ENCODE measurements at regions not wholly inside any gene's neighbourhood (a gene's known extent, or its start where the extent isn't known, plus 50 kb on each side); places are given as distances from the start of the nearest gene placed in this dataset.

DNA sequence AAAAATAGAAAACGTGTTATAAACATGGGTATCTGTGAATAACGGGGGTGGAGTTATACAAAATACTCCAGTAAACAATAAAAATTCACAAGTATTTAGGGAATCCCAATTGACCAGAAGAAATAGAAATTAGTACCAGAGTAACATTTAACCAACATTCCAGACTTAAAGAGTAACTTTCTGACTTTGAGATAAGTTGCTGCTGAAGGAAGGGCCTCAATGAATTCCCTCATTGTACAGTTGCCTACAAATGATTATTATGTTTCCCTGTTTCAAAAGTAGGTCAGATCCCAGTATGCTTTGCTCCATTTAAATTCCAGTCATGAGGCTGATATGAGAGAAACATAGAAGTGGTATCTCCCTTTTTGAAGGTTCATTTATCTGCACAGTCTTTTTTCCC is 88.3 kb upstream of the KCNH7 start:
- peaks cover 26% of the 10 kb centered on the region in 2 experiments for H3K4me1 ChIP-seq (ENCODE audit: control insufficient read depth in 1 of 2, insufficient read depth in 1 of 2, low read depth in 1 of 2, low read length in 1 of 2)
- TF ChIP-seq, protein P1, sequence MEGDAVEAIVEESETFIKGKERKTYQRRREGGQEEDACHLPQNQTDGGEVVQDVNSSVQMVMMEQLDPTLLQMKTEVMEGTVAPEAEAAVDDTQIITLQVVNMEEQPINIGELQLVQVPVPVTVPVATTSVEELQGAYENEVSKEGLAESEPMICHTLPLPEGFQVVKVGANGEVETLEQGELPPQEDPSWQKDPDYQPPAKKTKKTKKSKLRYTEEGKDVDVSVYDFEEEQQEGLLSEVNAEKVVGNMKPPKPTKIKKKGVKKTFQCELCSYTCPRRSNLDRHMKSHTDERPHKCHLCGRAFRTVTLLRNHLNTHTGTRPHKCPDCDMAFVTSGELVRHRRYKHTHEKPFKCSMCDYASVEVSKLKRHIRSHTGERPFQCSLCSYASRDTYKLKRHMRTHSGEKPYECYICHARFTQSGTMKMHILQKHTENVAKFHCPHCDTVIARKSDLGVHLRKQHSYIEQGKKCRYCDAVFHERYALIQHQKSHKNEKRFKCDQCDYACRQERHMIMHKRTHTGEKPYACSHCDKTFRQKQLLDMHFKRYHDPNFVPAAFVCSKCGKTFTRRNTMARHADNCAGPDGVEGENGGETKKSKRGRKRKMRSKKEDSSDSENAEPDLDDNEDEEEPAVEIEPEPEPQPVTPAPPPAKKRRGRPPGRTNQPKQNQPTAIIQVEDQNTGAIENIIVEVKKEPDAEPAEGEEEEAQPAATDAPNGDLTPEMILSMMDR (IDR thresholded peaks at IDR 0.05), result no peak
- no peaks in the 10 kb centered on the region for H3K9me3 ChIP-seq
- H3K4me3 ChIP-seq (ENCODE audit: low read depth in 1 of 2, low read length in 1 of 2), result no peak overlapping the region
- no peaks in the 10 kb centered on the region for H3K27me3 ChIP-seq
- H3K36me3 ChIP-seq, result no peaks in the 10 kb centered on the region
- no peak overlapping the region for H3K27ac ChIP-seq

DNA sequence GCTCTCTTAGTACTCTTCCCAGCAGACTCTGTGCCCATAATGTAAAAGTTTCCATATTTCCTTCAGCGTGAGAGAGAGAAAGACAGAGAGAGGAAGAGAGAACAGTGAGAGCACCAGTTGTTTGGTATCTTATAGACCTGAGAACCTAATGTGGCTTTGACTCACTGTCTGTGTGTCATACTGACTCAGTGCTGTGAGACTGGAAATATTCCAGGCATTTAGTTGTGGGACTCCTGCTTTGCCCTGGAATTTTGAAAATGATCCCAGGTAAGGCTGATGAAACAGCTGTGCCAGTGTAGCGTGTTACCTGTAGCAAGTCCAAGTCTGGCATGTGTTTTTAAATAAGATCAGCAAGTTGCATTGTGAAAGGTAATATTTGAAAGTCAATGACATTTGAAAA is 87.9 kb upstream of the KCNH7 start:
- no peaks in the 10 kb centered on the region for H3K36me3 ChIP-seq
- TF ChIP-seq, protein P1 (IDR thresholded peaks at IDR 0.05), result no peak
- H3K4me1 ChIP-seq (ENCODE audit: control insufficient read depth in 1 of 2, insufficient read depth in 1 of 2, low read depth in 1 of 2, low read length in 1 of 2), result peaks cover 26% of the 10 kb centered on the region in 2 experiments
- no peaks in the 10 kb centered on the region for H3K9me3 ChIP-seq
- no peak overlapping the region for H3K4me3 ChIP-seq (ENCODE audit: low read depth in 1 of 2, low read length in 1 of 2)
- H3K27ac ChIP-seq, result no peak overlapping the region
- no peaks in the 10 kb centered on the region for H3K27me3 ChIP-seq

DNA sequence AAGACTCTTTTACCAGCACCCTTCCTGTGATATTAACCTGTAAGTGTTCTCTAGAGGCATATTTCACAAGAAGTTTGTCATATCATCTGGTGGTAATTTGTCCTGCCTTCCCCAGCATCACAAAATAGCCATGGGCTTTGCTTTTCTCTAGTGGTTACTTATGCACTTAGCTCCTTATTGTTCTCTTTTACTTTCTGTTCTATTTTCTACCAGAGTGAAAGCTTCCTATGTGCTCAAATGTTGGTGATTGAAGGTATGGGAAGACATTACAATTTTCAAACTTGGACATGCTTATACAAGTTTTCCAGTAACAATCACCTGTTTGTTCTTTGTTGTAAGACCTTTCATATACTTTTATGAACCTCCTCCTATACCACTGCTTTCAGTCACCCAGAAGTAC is 87.0 kb upstream of the KCNH7 start:
- H3K4me3 ChIP-seq (ENCODE audit: low read depth in 1 of 2, low read length in 1 of 2), result no peak overlapping the region
- H3K9me3 ChIP-seq, result no peaks in the 10 kb centered on the region
- H3K27me3 ChIP-seq, result no peaks in the 10 kb centered on the region
- H3K4me1 ChIP-seq (ENCODE audit: control insufficient read depth in 1 of 2, insufficient read depth in 1 of 2, low read depth in 1 of 2, low read length in 1 of 2), result peaks cover 26% of the 10 kb centered on the region in 2 experiments
- TF ChIP-seq, protein P1 (IDR thresholded peaks at IDR 0.05), result no peak
- H3K27ac ChIP-seq, result no peak overlapping the region
- no peaks in the 10 kb centered on the region for H3K36me3 ChIP-seq

DNA sequence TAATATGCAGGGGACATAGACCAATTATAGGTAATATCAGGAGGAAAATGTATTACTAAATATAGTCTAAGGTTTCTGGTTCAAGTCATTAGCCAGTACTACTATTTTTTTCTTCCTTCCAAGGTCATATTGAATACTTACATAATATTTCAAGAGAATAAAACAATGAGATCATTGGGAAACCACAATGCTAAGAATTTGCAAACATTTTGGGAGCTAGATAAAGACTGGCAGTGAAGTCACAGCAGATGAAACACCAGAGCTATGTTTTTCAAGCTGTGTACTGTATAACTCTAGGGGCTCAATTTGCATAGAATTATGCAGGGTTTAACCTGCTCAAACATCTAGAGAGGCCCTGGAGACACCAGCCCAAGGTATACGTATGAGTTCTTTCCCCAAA is 80.5 kb upstream of the KCNH7 start:
- Histone ChIP-seq H3K27ac (no peak overlapping the region), H3K4me3 (ENCODE audit: low read depth in 1 of 2, low read length in 1 of 2) (no peak overlapping the region), H3K9me3 (no peaks in the 10 kb centered on the region), H3K4me1 (ENCODE audit: control insufficient read depth in 1 of 2, insufficient read depth in 1 of 2, low read depth in 1 of 2, low read length in 1 of 2) (peaks cover 18 to 20% of the 10 kb centered on the region in 2 experiments), H3K27me3 (no peaks in the 10 kb centered on the region), H3K36me3 (no peaks in the 10 kb centered on the region)
- TF ChIP-seq, protein P1 (IDR thresholded peaks at IDR 0.05), result no peak

DNA sequence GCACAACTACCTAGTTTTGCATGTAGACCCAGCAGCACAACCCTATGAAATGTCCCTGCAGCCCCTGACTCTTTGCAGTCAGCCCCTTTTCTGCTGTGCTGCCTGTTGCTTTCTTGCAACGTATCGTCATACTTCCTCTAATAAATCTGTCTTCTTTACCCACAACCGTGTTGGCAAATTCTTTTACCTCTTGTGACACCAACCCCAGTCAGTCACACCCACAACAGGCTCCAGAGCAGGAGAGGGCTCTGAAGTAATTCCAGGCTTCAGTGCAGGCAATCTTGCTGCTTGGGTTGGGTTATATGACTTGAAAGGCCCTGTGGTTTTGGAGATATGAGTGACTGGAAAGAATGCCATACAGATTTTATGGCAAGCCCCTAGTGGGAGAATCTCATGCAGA is 79.1 kb upstream of the KCNH7 start:
- TF ChIP-seq, protein P1 (IDR thresholded peaks at IDR 0.05), result no peak
- Histone ChIP-seq H3K36me3 (no peaks in the 10 kb centered on the region), H3K27ac (peak overlapping the region; percentile 51), H3K27me3 (no peaks in the 10 kb centered on the region), H3K4me3 (ENCODE audit: low read depth in 1 of 2, low read length in 1 of 2) (no peak overlapping the region), H3K9me3 (no peaks in the 10 kb centered on the region), H3K4me1 (ENCODE audit: control insufficient read depth in 1 of 2, insufficient read depth in 1 of 2, low read depth in 1 of 2, low read length in 1 of 2) (peaks cover 18 to 20% of the 10 kb centered on the region in 2 experiments)

DNA sequence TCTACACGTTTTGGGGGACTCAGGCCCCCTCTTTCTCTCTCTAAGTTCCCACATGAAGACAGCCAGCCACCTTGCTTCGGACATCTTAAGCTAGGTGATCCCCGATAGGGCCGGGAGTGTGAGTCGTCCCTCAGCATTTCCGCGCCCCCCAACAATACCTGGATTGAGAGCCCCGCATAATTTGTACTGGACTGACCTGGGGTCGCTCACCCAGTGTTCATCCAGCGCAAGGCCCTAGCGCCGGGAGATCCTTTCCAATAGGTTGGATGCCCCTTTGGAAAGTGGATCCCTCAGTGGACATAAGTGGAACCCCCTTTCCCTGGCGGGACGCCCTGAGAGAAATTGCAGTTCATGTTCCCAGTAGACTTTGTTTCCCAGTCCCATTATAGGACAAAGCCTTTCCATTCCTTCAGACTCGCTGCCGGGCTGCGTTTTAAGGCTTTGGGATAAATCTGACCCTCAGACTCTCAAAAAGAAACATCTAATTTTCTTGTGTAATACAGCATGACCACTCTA is 77.8 kb upstream of the KCNH7 start:
- Histone ChIP-seq H3K27me3 (peaks cover 8% of the 10 kb centered on the region), H3K4me1 (ENCODE audit: control insufficient read depth in 1 of 2, insufficient read depth in 1 of 2, low read depth in 1 of 2, low read length in 1 of 2) (peaks cover 18 to 20% of the 10 kb centered on the region in 2 experiments), H3K27ac (no peak overlapping the region), H3K9me3 (no peaks in the 10 kb centered on the region), H3K36me3 (no peaks in the 10 kb centered on the region), H3K4me3 (ENCODE audit: low read depth in 1 of 2, low read length in 1 of 2) (no peak overlapping the region)
- TF ChIP-seq, protein P1 (IDR thresholded peaks at IDR 0.05), result no peak

Data from neutrophil (primary cell).